GM21528 (cell line): ENCODE measurements at regions not wholly inside any gene's neighbourhood (a gene's known extent, or its start where the extent isn't known, plus 50 kb on each side); places are given as distances from the start of the nearest gene placed in this dataset.

Experiments
- ATAC-seq: cut with Tn5 transposase; IDR thresholded peaks from one replicate; pipeline ENCODE4 v1.9.1; 2021; ENCODE audit warnings: mild to moderate bottlenecking, moderate library complexity; ENCODE audit not compliant: unreplicated experiment, low FRiP score

- no peak for ATAC-seq
These were observed 59.9 kb upstream of the CORO2B start for GRCh38 chr15:68518785-68519430.

GRCh38 chr15:68524753-68525584 is 53.8 kb upstream of the CORO2B start:
- no peak for ATAC-seq

DNA sequence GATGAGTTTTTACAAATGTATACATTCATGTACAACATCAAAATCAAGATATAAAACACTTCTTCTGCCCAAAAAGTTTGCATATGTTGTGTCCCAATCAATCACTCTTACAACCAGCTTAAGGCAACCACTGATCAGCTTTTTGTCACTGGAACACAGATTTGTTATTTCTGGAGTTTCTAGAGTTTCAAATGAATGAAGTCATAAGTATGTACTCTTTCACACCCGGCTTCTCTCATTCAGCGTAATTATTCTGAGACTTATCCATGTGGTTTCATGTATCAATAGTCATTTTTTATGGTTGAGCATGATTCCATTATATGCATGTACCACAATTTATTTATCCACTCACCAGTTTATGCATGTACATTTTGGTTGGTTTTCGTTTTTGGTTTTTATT is 53.0 kb upstream of the CORO2B start:
- ATAC-seq: no peak

DNA sequence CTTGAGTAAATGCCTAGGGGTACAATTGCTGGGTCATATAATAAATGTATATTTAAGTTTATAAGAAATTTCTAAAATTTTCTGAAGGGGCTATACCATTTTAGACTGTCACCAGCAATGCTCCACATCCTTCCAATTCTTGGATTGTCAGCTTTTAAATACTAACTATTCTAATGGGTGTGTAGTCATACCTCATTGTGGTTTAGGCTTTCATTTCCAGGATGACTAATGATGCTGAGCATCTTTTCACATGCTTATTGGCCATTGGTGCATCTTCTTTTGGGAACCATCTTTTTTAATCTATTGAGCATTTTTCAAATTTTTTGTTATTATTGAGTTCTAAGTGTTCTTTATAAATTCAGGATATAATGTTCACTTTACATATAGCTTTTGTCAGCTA is 52.5 kb upstream of the CORO2B start:
- ATAC-seq: peak; percentile 71

DNA sequence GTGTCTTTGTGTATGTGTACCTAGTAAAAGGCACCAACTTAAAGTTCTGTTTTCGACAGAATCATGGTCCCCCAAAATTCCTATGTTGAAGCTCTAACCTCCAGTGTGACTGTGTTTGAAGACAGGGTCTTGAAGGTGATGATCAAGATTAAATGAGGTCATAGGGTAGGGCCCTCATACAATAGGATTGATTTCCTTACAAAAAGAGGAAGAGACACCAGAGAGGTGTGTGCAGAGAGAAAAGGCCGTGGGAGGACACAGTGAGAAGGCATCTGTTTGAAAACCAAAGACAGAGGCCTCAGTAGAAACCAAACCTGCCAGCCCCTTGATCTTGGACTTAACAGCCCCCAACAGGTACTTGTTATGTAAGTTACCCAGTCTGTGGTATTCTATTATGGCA is 52.0 kb upstream of the CORO2B start:
- ATAC-seq: no peak

DNA sequence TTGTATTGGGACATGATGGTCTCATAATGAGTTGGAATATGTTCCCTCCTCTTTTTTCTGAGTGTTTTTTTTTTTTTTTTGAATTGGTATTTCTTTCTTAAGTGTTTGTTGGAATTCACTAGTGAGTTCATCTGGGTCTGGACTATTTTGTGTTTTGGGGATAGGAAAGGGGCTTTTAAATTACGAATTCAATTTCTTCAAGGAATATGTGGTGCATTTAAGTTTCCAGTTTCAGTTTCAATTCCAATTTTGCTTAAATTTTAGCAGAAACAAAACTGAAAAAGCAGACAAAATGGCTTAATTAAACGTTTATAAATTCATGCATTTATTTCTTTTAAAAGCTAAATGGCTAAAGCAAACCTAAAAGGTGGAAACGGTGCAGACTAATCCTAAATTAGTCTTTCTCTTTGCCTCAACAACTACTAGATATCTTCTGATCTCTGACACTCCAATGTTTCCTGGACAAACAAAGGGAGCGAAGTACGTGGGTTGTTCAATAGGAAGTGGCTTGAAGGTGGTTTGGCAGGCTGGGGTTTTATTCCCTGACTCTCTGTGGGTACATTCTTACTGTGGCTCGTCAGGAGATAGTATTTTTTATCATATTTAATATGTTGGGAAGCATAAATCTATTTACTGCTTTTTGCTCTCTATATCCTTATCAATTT is 50.0 kb upstream of the CORO2B start:
- ATAC-seq: no peak
